Right lobe of liver (tissue), 6 donors: ENCODE measurements at regions not wholly inside any gene's neighbourhood (a gene's known extent, or its start where the extent isn't known, plus 50 kb on each side); places are given as distances from the start of the nearest gene placed in this dataset.

Source experiments
- ATAC-seq, 4 donors: fragments of 200-7000 bp; cut with Tn5 transposase; one replicate each; pipeline ENCODE4 v1.9.1; 2020; ENCODE audit warnings: mild to moderate bottlenecking in 4 of 4, moderate library complexity in 4 of 4
- DNase-seq, 3 donors: peaks; one replicate each; pipeline ENCODE4 v3.0.0-alpha.2; 2020
- H3K27ac ChIP-seq, 3 donors: fragments of 200-600 bp; one replicate each; pipeline ENCODE4 v1.8.0; 2022
- H3K27me3 ChIP-seq, 2 donors: fragments of 200-600 bp; one replicate each; pipeline ENCODE4 v1.8.0; 2022
- H3K36me3 ChIP-seq, 4 donors: fragments of 200-600 bp; sonication (generic) in 1 of 4; one replicate each; pipeline versions ENCODE4 v1.5.1 to v1.8.0; 2017 to 2022; ENCODE audit warnings: control low read depth in 1 of 4
- H3K4me1 ChIP-seq, 4 donors: fragments of 200-600 bp; sonication (generic) in 1 of 4; one replicate each; pipeline versions ENCODE4 v1.5.1 to v1.8.0; 2017 to 2022; ENCODE audit warnings: control low read depth in 1 of 4
- H3K4me3 ChIP-seq, 3 donors: fragments of 200-600 bp; one replicate each; pipeline ENCODE4 v1.8.0; 2022
- H3K9me3 ChIP-seq, 4 donors: fragments of 200-600 bp; sonication (generic) in 1 of 4; one replicate each; pipeline versions ENCODE4 v1.5.1 to v1.8.0; 2017 to 2022; ENCODE audit warnings: control low read depth in 1 of 4
- CTCF ChIP-seq, 4 donors: fragments of 200-600 bp in 3 of 4; fragments of 450-650 bp in 1 of 4; IDR thresholded peaks; one replicate each; pipeline versions ENCODE4 v1.5.1 to v1.8.0; 2016 to 2022; ENCODE audit warnings: antibody characterized with exemption in 4 of 4, mild to moderate bottlenecking in 2 of 4
- POLR2A ChIP-seq: fragments of 450-650 bp; IDR thresholded peaks from one replicate; pipeline ENCODE4 v1.6.1; 2017; ENCODE audit warnings: antibody characterized with exemption, mild to moderate bottlenecking
- WGBS: methylation state at CpG from one replicate; pipeline ENCODE4 v1.1.6; 2018; ENCODE audit warnings: low coverage, low lambda C conversion rate; ENCODE audit not compliant: insufficient coverage; ENCODE audit errors: missing lambda C conversion rate; 5-methylcytosine and 5-hydroxymethylcytosine counted together
- intact Hi-C, 2 donors: fragments of 100-400 bp; cut with DNase I; formaldehyde crosslinking; loops; one replicate each; pipeline versions ENCODE4 v1.11.2 to v1.14.1; 2022
- donor health status: DM: no; HTN: yes; CAD: no.
- donor health status: DM: no; HTN: no; CAD: no.
- donor health status: DM: no; HTN: no; CAD: no.
- donor health status: DM: no; HTN: yes; CAD: no.
- donor health status: DM: no; HTN: yes; CAD: no.

- Histone ChIP-seq H3K27me3 (no peaks in the 10 kb centered on the region), H3K36me3 (no peaks in the 10 kb centered on the region), H3K4me1 (no peaks in the 10 kb centered on the region), H3K4me3 (no peak overlapping the region), H3K27ac (no peak overlapping the region), H3K9me3 (no peaks in the 10 kb centered on the region)
- WGBS = 60% methylated on average over 1 of the region's 1 CpG
- DNase-seq (no peak), ATAC-seq (no peak)
- intact Hi-C loops = no loop called here
- TF ChIP-seq POLR2A (no peak), CTCF (IDR thresholded peaks at IDR 0.05) (no peak)
These were observed 1224.0 kb upstream of the CDH18 start for GRCh38 chr5:21212026-21212425.

- H3K27me3 ChIP-seq = no peaks in the 10 kb centered on the region
- H3K4me1 ChIP-seq = no peaks in the 10 kb centered on the region
- H3K9me3 ChIP-seq = no peaks in the 10 kb centered on the region
- 51% methylated on average over 2 of the region's 2 CpGs for WGBS
- no peak for DNase-seq
- H3K36me3 ChIP-seq = no peaks in the 10 kb centered on the region
- intact Hi-C loops = no loop called here
- TF ChIP-seq POLR2A (no peak), CTCF (IDR thresholded peaks at IDR 0.05) (no peak)
- H3K27ac ChIP-seq = no peak overlapping the region
- ATAC-seq = no peak
- H3K4me3 ChIP-seq = no peak overlapping the region
These were observed 1221.4 kb upstream of the CDH18 start for GRCh38 chr5:21209409-21209808.

DNA sequence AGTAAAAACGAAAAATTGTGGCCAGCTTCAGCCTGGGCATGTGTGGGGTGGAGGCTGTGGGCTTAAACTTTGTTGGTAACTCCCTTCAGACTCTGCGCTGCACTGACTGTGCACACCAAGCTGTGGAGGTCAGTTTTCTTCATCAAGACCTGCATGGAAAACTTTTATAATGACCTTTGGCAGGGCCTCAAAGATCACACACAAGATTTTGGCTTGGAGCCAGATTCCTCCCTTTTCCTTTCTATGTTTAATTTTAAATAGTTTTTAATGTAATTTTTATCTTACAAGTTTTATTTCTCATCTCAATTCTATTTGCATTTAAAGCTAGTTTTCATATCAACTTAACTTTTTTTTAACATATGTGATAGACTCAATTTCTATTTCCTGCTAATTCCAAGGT is 1211.1 kb upstream of the CDH18 start:
- 57% methylated on average over 2 of the region's 2 CpGs for WGBS
- intact Hi-C loops = no loop called here
- Histone ChIP-seq H3K36me3 (no peaks in the 10 kb centered on the region), H3K4me1 (no peaks in the 10 kb centered on the region), H3K9me3 (no peaks in the 10 kb centered on the region), H3K27me3 (no peaks in the 10 kb centered on the region), H3K27ac (no peak overlapping the region), H3K4me3 (no peak overlapping the region)
- DNase-seq (no peak), ATAC-seq (no peak)
- TF ChIP-seq CTCF (IDR thresholded peaks at IDR 0.05) (no peak), POLR2A (no peak)

GRCh38 chr5:21195145-21195544 is 1207.1 kb upstream of the CDH18 start:
- DNase-seq (no peak), ATAC-seq (no peak)
- no peaks in the 10 kb centered on the region for H3K36me3 ChIP-seq
- H3K4me1 ChIP-seq = no peaks in the 10 kb centered on the region
- H3K27ac ChIP-seq = no peak overlapping the region
- TF ChIP-seq POLR2A = no peak
- no peak for TF ChIP-seq CTCF (IDR thresholded peaks at IDR 0.05)
- intact Hi-C loops = no loop called here
- WGBS = 26% methylated on average over 4 of the region's 4 CpGs
- H3K4me3 ChIP-seq = no peak overlapping the region
- H3K27me3 ChIP-seq = no peaks in the 10 kb centered on the region
- no peaks in the 10 kb centered on the region for H3K9me3 ChIP-seq

GRCh38 chr5:21185536-21185935 is 1197.5 kb upstream of the CDH18 start:
- TF ChIP-seq CTCF (IDR thresholded peaks at IDR 0.05) (no peak), POLR2A (no peak)
- no peaks in the 10 kb centered on the region for H3K27me3 ChIP-seq

More at GRCh38 chr5:21185536-21185935, 1197.5 kb upstream of the CDH18 start:
- WGBS = 45% methylated on average over 5 of the region's 5 CpGs
- H3K9me3 ChIP-seq = no peaks in the 10 kb centered on the region
- H3K4me1 ChIP-seq = no peaks in the 10 kb centered on the region
- ATAC-seq (no peak), DNase-seq (no peak)
- no peak overlapping the region for H3K27ac ChIP-seq
- no peak overlapping the region for H3K4me3 ChIP-seq
- H3K36me3 ChIP-seq = no peaks in the 10 kb centered on the region
- intact Hi-C loops = no loop called here
